GM12872 (cell line): ENCODE measurements at regions not wholly inside any gene's neighbourhood (a gene's known extent, or its start where the extent isn't known, plus 50 kb on each side); places are given as distances from the start of the nearest gene placed in this dataset.

ENCODE experiments used
- CTCF ChIP-seq: IDR thresholded peaks from 3 replicates; pipeline ENCODE4 v1.5.1; 2011; ENCODE audit warnings: low read depth, mild to moderate bottlenecking, low read length, moderate library complexity; ENCODE audit not compliant: insufficient read depth

- no peak for TF ChIP-seq CTCF
These were observed 636.0 kb downstream of the MMUT start for GRCh38 chr6:48826901-48827701.

- no peak for TF ChIP-seq CTCF
These were observed 636.9 kb downstream of the MMUT start for GRCh38 chr6:48826152-48826515.

- TF ChIP-seq CTCF: no peak
These were observed 637.4 kb downstream of the MMUT start for GRCh38 chr6:48825501-48826151.

- no peak for TF ChIP-seq CTCF
These were observed 645.0 kb downstream of the MMUT start for GRCh38 chr6:48818052-48818412.

GRCh38 chr6:48817333-48818051 is 645.6 kb downstream of the MMUT start:
- TF ChIP-seq CTCF: no peak

GRCh38 chr6:48814957-48815356 is 648.1 kb downstream of the MMUT start:
- no peak for TF ChIP-seq CTCF

- no peak for TF ChIP-seq CTCF
These were observed 649.2 kb downstream of the MMUT start for GRCh38 chr6:48813836-48814235.
